ENCODE measurements at regions not wholly inside any gene's neighbourhood (a gene's known extent, or its start where the extent isn't known, plus 50 kb on each side); places are given as distances from the start of the nearest gene placed in this dataset.
A peak's percentile ranks its signal among the peaks of the same experiment; 100 is the strongest.

DNA sequence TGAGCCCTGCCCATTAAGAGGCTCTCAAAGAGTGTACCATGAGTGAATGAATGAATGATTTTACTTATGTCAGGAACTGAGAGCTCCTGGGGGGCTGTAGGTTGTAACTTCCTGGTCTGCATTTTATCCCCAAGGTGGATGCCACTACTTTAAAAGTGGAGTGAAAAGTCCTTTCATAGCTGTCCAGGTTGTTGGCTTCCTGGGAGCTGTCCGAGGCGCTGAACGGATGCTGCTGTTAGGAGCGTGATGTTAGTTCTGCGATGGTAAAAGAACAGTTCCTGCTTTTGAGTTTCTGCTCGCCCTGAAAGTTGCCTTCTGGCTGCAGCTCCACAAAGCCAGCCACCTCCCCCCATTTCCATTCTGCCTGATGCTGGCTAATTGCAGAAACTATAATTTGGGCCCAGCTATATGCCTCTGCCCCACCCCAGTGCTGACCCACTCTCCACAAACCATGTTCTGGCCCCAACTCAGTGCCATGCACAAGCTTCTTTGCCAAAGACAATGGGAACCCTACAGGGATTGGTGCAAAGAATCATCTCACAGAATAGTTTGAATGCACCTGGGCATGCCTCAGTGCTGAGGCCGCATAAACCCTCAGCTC, 330.9 kb upstream of the CDH4 start:
- no peaks in the 10 kb centered on the region for H3K79me2 ChIP-seq (ENCODE audit: low read length)
- no peak overlapping the region for H3K27ac ChIP-seq (ENCODE audit: low read length)
- H2AFZ ChIP-seq (ENCODE audit: low read length), result no peak overlapping the region
- H4K20me1 ChIP-seq (ENCODE audit: insufficient read depth, low read depth, low read length), result no peaks in the 10 kb centered on the region
- H3K4me2 ChIP-seq (ENCODE audit: low read depth, low read length, poor library complexity, severe bottlenecking), result no peak overlapping the region
- no peaks in the 10 kb centered on the region for H3K36me3 ChIP-seq (ENCODE audit: insufficient read depth, low read length)
- no peak overlapping the region for H3K4me3 ChIP-seq (ENCODE audit: low read length)
- H3K9ac ChIP-seq (ENCODE audit: low read length), result no peak overlapping the region
- DNase-seq, result peak; percentile 79
- H3K9me2 ChIP-seq (replicated peaks; ENCODE audit: insufficient read depth, low read length), result no peaks in the 10 kb centered on the region
- H3K4me1 ChIP-seq (ENCODE audit: low read length), result no peaks in the 10 kb centered on the region
- no peaks in the 10 kb centered on the region for H3K27me3 ChIP-seq (ENCODE audit: low read length)
- no peaks in the 10 kb centered on the region for H3K9me3 ChIP-seq (ENCODE audit: low read length)

DNA sequence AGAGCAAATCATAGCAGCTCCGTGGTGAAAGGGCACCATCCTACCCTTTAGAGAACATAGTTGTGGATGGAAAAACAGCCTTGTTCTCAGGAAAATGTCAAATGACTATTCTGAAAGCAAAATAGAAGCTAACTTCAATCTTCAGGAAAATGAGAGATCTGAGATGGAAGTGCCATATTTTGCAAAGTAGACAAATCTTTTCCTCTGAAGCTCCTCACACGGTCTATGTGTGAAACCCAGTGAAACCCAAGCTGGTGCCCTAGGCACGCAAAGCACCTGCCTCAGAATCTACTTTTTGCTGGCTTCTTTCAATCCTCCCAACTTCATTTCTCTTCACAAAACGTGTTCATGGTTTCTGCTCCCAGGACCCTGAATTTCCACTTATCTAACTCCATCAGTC, 325.2 kb upstream of the CDH4 start:
- H3K9me2 ChIP-seq (replicated peaks; ENCODE audit: insufficient read depth, low read length), result no peaks in the 10 kb centered on the region
- no peak for DNase-seq

DNA sequence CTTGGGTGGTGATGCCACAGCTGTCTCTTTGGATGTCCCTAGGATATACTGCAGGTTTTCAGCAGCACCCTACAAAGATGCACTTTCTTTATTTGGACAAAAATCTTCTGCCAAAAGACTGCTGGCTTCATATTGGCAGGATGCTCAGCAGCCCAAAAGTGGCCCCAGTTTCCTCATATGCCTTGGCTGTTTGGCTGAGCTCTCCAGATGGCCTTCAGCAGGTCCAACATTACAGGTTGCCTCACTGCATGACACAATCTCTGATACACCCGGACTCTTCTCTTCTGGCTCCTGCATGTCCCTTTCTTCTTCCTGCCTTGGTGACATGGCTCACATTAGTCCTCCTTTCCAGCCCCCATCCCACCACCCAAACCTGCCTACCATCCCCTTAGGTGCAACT, 323.7 kb upstream of the CDH4 start:
- Histone ChIP-seq H3K4me3 (ENCODE audit: low read length) (no peak overlapping the region), H3K36me3 (ENCODE audit: insufficient read depth, low read length) (no peaks in the 10 kb centered on the region), H2AFZ (ENCODE audit: low read length) (no peak overlapping the region), H3K4me2 (ENCODE audit: low read depth, low read length, poor library complexity, severe bottlenecking) (no peak overlapping the region), H3K4me1 (ENCODE audit: low read length) (no peaks in the 10 kb centered on the region), H3K9me3 (ENCODE audit: low read length) (no peaks in the 10 kb centered on the region), H3K79me2 (ENCODE audit: low read length) (no peaks in the 10 kb centered on the region), H3K27me3 (ENCODE audit: low read length) (no peaks in the 10 kb centered on the region), H3K9ac (ENCODE audit: low read length) (no peak overlapping the region), H3K27ac (ENCODE audit: low read length) (no peak overlapping the region), H4K20me1 (ENCODE audit: insufficient read depth, low read depth, low read length) (no peaks in the 10 kb centered on the region), H3K9me2 (replicated peaks; ENCODE audit: insufficient read depth, low read length) (no peaks in the 10 kb centered on the region)
- no peak for DNase-seq

More for the DNA sequence above, 325.2 kb upstream of the CDH4 start:
- Histone ChIP-seq H3K36me3 (ENCODE audit: insufficient read depth, low read length) (no peaks in the 10 kb centered on the region), H2AFZ (ENCODE audit: low read length) (no peak overlapping the region), H3K9me3 (ENCODE audit: low read length) (no peaks in the 10 kb centered on the region), H3K4me1 (ENCODE audit: low read length) (no peaks in the 10 kb centered on the region), H3K4me2 (ENCODE audit: low read depth, low read length, poor library complexity, severe bottlenecking) (no peak overlapping the region), H3K27ac (ENCODE audit: low read length) (no peak overlapping the region), H3K27me3 (ENCODE audit: low read length) (no peaks in the 10 kb centered on the region), H4K20me1 (ENCODE audit: insufficient read depth, low read depth, low read length) (no peaks in the 10 kb centered on the region), H3K79me2 (ENCODE audit: low read length) (no peaks in the 10 kb centered on the region), H3K4me3 (ENCODE audit: low read length) (no peak overlapping the region), H3K9ac (ENCODE audit: low read length) (no peak overlapping the region)

DNA sequence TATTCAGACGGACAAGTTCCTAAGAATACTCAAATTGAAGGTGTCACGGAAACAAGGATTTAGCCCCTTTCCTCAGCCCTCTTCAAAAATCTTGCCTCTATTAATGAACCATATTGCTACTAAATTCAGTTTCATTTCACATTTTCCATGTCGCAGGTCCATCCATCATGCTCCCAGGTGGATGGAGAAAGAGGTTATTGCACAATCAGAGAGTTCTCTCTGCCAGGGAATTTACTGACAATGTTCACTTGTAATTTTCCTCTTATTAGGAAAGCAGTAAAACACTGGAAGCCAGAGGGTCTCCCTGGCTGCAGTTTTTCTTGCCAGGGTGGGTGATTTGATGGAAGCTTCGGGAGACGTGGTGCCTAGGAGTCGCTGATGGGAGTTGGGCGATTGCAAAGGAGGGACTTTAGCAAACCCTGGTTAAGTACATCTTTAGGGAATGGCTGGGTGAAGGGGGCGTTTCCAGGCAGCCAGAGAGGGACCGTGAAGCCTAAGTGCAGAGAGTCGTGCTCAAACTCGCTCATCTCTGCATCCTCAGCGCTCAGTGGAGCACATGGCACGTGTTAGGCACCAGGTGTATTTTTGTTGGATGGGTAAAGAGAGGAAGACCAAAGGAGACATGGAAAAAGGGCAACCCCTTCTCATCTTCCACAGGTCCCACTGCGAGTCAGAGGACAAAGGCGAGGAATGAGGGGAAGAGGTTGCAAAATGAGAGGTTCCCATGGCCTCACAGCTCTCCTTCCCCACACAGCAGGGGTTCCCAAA, 321.9 kb upstream of the CDH4 start:
- no peak overlapping the region for H3K27ac ChIP-seq (ENCODE audit: low read length)
- H3K79me2 ChIP-seq (ENCODE audit: low read length), result no peaks in the 10 kb centered on the region
- H3K4me2 ChIP-seq (ENCODE audit: low read depth, low read length, poor library complexity, severe bottlenecking), result no peak overlapping the region
- no peak overlapping the region for H3K4me3 ChIP-seq (ENCODE audit: low read length)
- no peaks in the 10 kb centered on the region for H3K27me3 ChIP-seq (ENCODE audit: low read length)
- no peaks in the 10 kb centered on the region for H3K4me1 ChIP-seq (ENCODE audit: low read length)
- no peak for DNase-seq
- H3K9me3 ChIP-seq (ENCODE audit: low read length), result no peaks in the 10 kb centered on the region
- H3K36me3 ChIP-seq (ENCODE audit: insufficient read depth, low read length), result no peaks in the 10 kb centered on the region
- H2AFZ ChIP-seq (ENCODE audit: low read length), result no peak overlapping the region
- no peaks in the 10 kb centered on the region for H4K20me1 ChIP-seq (ENCODE audit: insufficient read depth, low read depth, low read length)
- H3K9me2 ChIP-seq (replicated peaks; ENCODE audit: insufficient read depth, low read length), result no peaks in the 10 kb centered on the region
- H3K9ac ChIP-seq (ENCODE audit: low read length), result no peak overlapping the region

DNA sequence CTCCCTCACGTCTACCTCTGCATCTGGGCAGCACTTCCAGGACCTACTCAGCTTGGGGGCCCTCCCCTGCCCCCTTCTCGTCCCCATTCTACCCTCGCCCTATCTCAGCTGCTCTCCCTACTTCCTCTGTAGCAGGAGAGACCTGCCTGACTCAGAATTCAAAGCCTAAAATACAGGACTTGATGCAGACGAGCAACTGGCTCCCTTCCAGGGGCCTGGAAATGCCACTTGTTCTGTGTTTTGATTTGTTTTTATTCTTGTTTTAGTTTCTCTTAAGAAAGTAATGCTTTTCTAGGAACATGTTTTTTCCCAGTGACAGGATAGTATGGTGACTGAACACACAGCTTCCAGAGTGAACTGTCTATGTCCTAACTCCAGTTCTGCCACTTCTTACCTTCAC, 320.4 kb upstream of the CDH4 start:
- Histone ChIP-seq H3K27me3 (ENCODE audit: low read length) (no peaks in the 10 kb centered on the region), H3K36me3 (ENCODE audit: insufficient read depth, low read length) (no peaks in the 10 kb centered on the region), H3K4me1 (ENCODE audit: low read length) (no peaks in the 10 kb centered on the region), H3K4me2 (ENCODE audit: low read depth, low read length, poor library complexity, severe bottlenecking) (no peak overlapping the region), H4K20me1 (ENCODE audit: insufficient read depth, low read depth, low read length) (no peaks in the 10 kb centered on the region), H3K27ac (ENCODE audit: low read length) (no peak overlapping the region), H3K9me3 (ENCODE audit: low read length) (no peaks in the 10 kb centered on the region), H3K4me3 (ENCODE audit: low read length) (no peak overlapping the region), H2AFZ (ENCODE audit: low read length) (no peak overlapping the region), H3K9me2 (replicated peaks; ENCODE audit: insufficient read depth, low read length) (no peaks in the 10 kb centered on the region), H3K79me2 (ENCODE audit: low read length) (no peaks in the 10 kb centered on the region), H3K9ac (ENCODE audit: low read length) (no peak overlapping the region)
- DNase-seq, result no peak

DNA sequence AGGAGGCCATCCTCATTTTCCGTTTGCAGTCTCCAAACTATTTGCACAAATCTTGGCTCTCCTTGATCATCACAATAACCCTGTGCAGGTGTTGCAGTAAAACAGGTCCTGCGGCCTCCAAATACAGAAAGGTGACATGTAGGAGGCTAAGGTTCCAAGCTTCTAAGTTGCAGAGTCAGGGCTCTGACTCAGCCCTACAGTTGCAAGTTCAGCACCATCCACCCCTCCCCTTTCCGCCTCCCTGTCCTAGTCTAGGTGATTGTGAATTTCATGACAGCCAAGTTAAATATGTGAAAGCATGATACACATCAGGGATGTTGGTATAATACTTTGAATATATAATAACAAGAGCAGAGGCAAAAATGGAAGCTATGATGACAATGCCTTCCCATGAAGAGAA, 317.3 kb upstream of the CDH4 start:
- Histone ChIP-seq H3K9me2 (replicated peaks; ENCODE audit: insufficient read depth, low read length) (no peaks in the 10 kb centered on the region), H2AFZ (ENCODE audit: low read length) (no peak overlapping the region), H3K9me3 (ENCODE audit: low read length) (no peaks in the 10 kb centered on the region), H3K27ac (ENCODE audit: low read length) (no peak overlapping the region), H3K4me2 (ENCODE audit: low read depth, low read length, poor library complexity, severe bottlenecking) (no peak overlapping the region), H4K20me1 (ENCODE audit: insufficient read depth, low read depth, low read length) (no peaks in the 10 kb centered on the region), H3K9ac (ENCODE audit: low read length) (no peak overlapping the region), H3K4me1 (ENCODE audit: low read length) (no peaks in the 10 kb centered on the region), H3K36me3 (ENCODE audit: insufficient read depth, low read length) (no peaks in the 10 kb centered on the region), H3K27me3 (ENCODE audit: low read length) (no peaks in the 10 kb centered on the region), H3K79me2 (ENCODE audit: low read length) (no peaks in the 10 kb centered on the region), H3K4me3 (ENCODE audit: low read length) (no peak overlapping the region)
- no peak for DNase-seq

DNA sequence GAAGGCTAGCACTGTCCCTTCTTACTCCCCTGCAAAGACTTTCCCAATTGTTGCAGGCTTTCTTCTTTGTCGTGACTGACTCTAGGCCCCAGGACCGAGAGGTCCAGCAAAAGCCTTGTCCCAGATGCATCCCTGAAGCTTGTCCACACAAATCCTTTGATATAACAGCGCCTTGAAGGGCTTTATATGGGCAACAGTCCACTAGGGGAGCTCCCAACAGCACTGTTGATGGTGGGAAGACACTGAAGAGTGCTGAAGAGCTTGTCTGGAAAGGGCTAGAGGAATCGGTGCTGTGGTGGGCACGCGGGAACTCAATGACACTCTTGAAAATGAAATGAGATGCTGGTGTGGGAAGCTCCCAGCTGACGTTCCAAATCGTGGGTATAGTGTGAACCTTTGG, 316.1 kb upstream of the CDH4 start:
- H3K9ac ChIP-seq (ENCODE audit: low read length), result no peak overlapping the region

DNA sequence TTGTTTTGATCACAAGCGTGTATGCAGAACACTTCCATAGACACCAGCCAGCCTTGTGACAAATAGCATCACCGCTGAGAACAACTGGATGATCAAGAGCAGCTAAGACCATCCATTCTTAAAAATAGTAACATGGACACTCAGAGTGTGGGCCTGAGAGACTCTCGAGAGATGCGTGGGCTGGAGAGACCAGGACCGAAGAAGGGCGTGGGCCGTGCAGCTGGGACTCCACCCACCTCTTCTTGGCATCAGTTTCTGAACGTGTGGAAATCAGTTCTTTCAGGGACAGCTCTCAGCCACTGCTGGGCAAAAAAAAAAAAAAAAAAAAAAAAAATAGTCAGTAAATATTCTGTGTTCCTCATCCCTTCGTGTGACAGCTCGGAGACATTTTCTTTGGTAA, 314.5 kb upstream of the CDH4 start:
- Histone ChIP-seq H3K9me3 (ENCODE audit: low read length) (no peaks in the 10 kb centered on the region), H3K79me2 (ENCODE audit: low read length) (no peaks in the 10 kb centered on the region), H4K20me1 (ENCODE audit: insufficient read depth, low read depth, low read length) (no peaks in the 10 kb centered on the region), H3K27me3 (ENCODE audit: low read length) (no peaks in the 10 kb centered on the region), H3K36me3 (ENCODE audit: insufficient read depth, low read length) (no peaks in the 10 kb centered on the region), H3K4me1 (ENCODE audit: low read length) (no peaks in the 10 kb centered on the region), H3K27ac (ENCODE audit: low read length) (no peak overlapping the region), H3K4me3 (ENCODE audit: low read length) (no peak overlapping the region), H3K9me2 (replicated peaks; ENCODE audit: insufficient read depth, low read length) (no peaks in the 10 kb centered on the region), H3K9ac (ENCODE audit: low read length) (no peak overlapping the region), H3K4me2 (ENCODE audit: low read depth, low read length, poor library complexity, severe bottlenecking) (no peak overlapping the region), H2AFZ (ENCODE audit: low read length) (no peak overlapping the region)
- no peak for DNase-seq

More for the DNA sequence above, 316.1 kb upstream of the CDH4 start:
- no peaks in the 10 kb centered on the region for H3K79me2 ChIP-seq (ENCODE audit: low read length)
- no peaks in the 10 kb centered on the region for H3K9me3 ChIP-seq (ENCODE audit: low read length)
- no peaks in the 10 kb centered on the region for H3K4me1 ChIP-seq (ENCODE audit: low read length)
- H3K27ac ChIP-seq (ENCODE audit: low read length), result no peak overlapping the region
- no peaks in the 10 kb centered on the region for H3K27me3 ChIP-seq (ENCODE audit: low read length)
- no peaks in the 10 kb centered on the region for H4K20me1 ChIP-seq (ENCODE audit: insufficient read depth, low read depth, low read length)
- H3K9me2 ChIP-seq (replicated peaks; ENCODE audit: insufficient read depth, low read length), result no peaks in the 10 kb centered on the region
- no peak for DNase-seq
- H2AFZ ChIP-seq (ENCODE audit: low read length), result no peak overlapping the region
- H3K4me2 ChIP-seq (ENCODE audit: low read depth, low read length, poor library complexity, severe bottlenecking), result no peak overlapping the region
- no peak overlapping the region for H3K4me3 ChIP-seq (ENCODE audit: low read length)
- no peaks in the 10 kb centered on the region for H3K36me3 ChIP-seq (ENCODE audit: insufficient read depth, low read length)
